GM18502 (cell line): ENCODE measurements at regions not wholly inside any gene's neighbourhood (a gene's known extent, or its start where the extent isn't known, plus 50 kb on each side); places are given as distances from the start of the nearest gene placed in this dataset.

Experiments used
- ATAC-seq: cut with Tn5 transposase; IDR thresholded peaks from one replicate; pipeline ENCODE4 v1.9.1; 2021; ENCODE audit warnings: mild to moderate bottlenecking; ENCODE audit not compliant: unreplicated experiment, poor library complexity

GRCh38 chr13:31440132-31440531, 240.4 kb downstream of the B3GLCT start:
- no peak for ATAC-seq

DNA sequence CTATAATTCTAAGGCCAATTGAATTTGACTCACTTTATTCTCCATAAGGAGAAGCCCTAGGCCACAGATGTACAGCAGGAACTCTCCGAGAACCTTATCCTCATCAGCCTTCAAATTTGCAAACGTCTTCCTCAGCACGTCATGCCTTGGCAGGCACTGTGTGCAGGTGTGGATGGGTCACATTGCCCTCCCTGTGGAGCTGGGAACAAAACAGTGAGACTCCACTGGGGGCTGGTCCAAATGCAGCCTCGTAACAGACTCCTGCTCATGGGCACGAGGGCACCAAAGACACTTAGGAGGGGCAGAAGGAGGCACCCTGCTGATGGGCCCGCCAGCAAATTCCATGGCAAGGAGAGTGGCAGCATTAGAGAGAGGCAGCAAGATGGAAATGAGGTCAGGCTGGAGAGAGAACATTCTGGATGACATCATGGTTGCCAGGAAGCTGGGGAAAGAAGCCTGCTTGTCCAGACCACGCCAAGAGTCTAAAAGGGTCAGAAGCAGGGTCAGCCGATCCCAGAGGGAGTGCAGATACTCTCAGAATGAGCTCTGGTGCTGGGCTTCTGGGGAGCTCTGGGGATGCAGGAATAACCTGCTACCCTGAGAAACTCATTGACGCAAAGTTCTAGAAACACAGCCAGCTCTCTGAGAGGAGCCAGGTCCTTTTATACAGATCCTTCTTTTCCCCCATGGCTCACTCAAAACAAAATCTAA, 242.2 kb downstream of the B3GLCT start:
- ATAC-seq: no peak

- ATAC-seq: no peak
Observed at GRCh38 chr13:31442571-31442970, 242.8 kb downstream of the B3GLCT start.

DNA sequence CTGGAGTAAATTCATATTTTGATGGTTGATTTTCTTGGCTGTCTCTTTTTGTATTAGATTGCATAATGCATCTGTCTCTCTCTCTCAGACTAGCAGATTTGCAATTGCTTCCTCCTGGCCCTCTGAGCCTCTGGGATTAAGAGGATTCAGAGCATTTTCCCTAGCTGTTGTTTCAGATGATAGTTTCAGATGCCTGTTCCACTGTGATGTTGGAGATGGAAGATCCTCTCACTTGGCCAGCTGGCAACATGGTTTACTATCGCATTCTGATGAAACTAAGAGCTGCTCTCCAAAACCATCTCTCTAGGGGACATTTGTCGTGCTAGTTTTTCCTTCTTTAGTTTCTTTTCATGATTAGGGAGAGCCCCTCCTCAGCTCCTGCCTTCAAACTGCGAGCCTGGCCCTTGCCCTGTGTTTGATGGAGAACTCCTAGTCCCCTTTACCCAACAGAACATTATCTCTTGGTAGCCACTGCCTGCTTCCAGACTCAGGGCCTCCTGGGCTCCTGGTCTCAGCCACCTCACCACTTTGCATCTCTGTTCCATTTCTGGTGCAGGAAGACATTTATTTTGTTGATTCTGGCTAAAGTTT, 244.6 kb downstream of the B3GLCT start:
- no peak for ATAC-seq

GRCh38 chr13:31452525-31452924, 252.8 kb downstream of the B3GLCT start:
- ATAC-seq: no peak

DNA sequence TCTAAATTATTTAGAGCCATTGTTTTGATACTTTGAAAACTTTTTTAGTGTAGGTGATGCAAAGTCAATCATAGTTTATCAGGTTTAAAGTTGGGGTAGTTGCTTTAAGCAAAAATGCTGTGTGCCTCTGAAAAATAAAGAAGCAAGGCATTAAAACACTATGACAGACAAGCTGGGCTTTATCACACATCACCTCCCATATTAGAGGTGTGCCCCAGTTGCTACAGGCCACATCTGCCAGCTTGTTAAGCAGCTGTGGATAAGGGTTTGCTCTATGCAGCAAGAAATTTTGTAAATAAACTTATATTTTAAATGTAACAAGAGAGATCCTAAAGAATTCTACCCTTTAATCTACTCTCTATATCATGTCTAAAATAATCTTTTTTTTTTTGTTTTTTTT, 255.8 kb downstream of the B3GLCT start:
- no peak for ATAC-seq

- no peak for ATAC-seq
Observed at GRCh38 chr13:31456056-31456455, 256.3 kb downstream of the B3GLCT start.

DNA sequence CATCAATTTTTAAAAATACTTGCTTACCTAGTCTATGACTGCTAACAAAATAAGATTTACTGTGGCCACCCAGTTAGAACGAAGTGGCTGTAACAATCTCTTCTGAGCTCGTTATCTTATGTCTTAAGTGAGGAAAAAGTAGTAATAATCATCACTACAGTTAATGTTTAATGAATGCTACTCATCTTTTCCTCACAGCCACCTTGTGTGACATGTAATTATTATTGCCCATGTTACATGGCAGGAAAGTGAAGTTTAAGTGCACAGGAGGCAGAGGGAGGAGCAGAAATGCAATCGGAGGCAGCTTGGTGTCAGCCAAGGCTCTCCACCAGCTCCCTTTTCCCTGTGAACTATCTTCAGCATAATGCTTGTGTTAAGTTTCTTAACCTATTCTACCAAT, 260.3 kb downstream of the B3GLCT start:
- no peak for ATAC-seq

DNA sequence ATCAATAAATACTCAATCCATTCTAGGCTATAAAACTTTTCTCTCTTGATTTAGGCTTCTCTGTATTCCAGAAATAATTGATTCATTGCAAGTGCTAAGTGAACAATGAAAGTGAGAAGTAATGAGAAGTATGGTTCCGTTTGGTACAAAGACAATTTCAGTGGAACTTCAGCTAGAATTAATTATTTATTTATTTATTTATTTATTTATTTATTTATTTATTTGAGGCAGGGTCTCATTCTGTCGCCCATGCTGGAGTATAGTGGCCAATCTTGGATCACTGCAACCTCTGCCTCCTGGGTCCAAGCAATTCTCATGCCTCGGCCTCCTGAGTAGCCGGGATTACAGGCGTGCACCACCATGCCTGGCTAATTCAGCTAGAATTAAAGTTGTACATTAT, 262.1 kb downstream of the B3GLCT start:
- ATAC-seq: no peak

DNA sequence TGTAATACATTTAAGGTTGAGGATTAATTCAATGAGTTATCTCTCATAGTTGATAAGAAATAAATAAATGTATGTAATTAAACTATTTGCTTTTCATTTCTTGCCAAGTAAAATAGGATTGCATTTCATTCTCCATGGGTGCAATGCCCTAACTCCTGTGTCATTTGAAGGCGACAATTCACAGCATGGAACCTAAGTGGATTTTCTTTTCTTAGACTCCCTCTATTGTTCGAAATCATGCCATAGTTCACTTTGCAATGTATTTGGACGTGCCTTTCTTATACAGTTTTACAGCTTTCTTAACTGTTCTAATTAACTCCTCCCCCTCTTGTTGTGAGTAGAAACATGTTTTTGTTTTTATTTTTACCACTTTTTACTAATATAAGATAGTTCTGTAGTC, 263.0 kb downstream of the B3GLCT start:
- ATAC-seq: no peak

DNA sequence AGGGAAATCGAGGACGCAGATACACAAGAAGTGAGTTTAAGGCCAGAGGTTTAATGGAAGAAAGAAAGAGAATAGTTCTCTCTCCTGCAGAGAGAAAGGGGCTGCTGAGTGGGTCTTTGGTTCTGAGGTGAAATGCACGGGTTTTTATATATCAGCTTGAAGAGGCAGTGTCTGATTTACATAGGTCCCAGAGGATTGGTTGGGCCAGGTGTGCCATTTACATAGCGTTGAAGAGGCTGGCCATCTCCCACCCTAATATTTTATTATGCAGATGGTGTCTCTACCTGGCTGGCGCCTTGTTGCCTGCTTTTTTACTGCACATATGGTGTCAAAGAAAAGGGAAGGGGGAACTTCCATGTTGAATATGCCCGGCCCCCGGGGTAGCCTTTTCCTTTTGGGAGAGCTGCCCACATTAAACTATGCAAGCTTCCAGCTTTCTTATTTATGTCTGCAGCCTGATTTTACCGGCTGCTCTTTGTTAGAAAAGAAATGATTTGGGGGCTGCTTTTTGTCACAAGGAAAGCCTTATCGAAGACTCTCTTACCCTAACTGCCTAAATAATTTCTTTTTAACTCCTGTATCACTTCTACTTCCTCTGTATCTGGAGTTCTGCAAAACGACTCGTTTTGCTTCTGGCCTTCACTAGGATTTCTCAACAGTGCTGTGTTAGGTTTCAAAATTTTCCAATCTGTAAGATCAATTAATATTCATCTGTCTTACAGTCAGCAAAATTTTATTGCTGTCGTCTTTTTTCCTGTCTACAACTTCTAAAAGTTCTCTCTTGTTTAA, 268.5 kb downstream of the B3GLCT start:
- no peak for ATAC-seq

GRCh38 chr13:31469377-31469776, 269.6 kb downstream of the B3GLCT start:
- ATAC-seq: no peak

- ATAC-seq: no peak
Observed at GRCh38 chr13:31476266-31476665, 263.1 kb upstream of the RXFP2 start.

- no peak for ATAC-seq
Observed at GRCh38 chr13:31476753-31477152, 262.6 kb upstream of the RXFP2 start.

- no peak for ATAC-seq
Observed at GRCh38 chr13:31477961-31478360, 261.4 kb upstream of the RXFP2 start.

DNA sequence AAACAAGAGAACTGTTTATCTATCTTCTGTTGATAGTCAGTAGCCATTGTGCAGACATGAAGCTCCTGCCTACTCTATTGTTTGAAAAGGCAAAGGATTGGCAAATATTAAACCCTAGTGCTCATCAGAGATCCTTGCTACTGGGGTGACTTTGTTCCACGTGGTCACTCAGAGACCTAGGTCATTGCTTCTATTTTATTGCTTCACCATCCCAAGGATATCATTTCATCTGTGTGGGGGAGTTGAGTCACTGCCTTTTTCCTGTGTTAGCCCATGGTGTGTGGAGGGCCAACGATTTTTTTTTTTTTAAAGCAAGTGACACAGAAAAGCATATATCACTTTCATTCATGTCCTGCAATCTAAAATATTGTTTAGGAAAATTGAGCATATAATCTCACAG, 254.1 kb upstream of the RXFP2 start:
- no peak for ATAC-seq

DNA sequence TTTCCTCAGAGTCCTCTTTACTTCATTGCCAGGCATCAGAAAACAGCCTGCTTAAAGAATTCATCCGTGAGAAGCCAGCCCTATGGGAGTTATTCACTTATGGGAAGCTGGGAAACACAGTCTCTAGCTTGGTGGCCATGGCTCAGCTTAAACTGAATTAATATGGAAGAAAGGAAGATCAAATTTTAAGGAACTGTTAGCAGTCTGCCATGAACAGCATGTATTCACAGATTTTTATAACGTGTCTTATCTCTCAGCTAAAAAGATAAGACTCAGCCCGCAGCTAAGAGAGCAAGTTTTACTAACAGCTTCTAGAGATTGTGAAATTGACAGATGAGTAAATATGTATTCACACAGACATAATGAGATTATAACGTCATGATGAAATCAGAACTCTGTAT, 253.7 kb upstream of the RXFP2 start:
- ATAC-seq: no peak

GRCh38 chr13:31495336-31495735, 244.0 kb upstream of the RXFP2 start:
- no peak for ATAC-seq

GRCh38 chr13:31499274-31499673, 240.1 kb upstream of the RXFP2 start:
- no peak for ATAC-seq

DNA sequence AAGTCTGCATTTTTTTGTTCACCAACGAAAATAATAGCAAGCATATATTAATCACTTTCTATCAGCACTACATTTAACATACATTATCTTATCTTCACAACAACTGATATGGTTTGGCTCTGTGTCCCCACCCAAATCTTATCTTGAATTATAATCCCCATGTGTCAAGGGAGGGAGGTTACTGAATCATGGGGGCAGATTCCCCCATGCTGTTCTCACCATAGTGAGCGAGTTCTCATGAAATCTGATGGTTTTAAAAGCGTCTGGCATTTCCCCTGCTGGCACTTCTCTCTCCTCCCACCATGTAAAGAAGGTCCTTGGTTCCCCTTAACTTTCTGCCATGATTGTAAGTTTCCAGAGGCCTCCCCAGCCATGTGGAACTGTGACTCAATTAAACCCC, 235.7 kb upstream of the RXFP2 start:
- ATAC-seq: no peak

GRCh38 chr13:31504918-31505317, 234.4 kb upstream of the RXFP2 start:
- ATAC-seq: no peak

DNA sequence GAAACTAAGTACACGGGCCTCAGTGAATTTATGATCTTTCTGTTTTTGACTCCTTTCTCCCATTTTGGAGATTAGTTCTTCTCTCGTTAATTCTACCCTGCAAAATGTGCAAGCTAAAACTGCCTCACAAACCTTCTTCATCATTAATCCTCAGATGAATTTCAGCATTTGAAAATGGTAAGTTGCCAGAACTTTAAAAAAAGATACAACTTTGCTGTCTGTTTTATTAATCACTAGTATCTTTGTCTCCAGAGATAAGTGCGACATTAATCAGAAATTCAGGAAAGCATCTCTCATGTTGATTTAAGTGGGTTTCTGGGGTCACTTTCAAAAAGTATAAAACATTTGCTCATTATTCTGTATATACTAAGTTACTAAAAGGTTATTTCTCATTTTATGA, 227.0 kb upstream of the RXFP2 start:
- no peak for ATAC-seq
